GM19023 (cell line): ENCODE measurements at regions not wholly inside any gene's neighbourhood (a gene's known extent, or its start where the extent isn't known, plus 50 kb on each side); places are given as distances from the start of the nearest gene placed in this dataset.
"Not testable (repeated sequence)": the region's sequence is repeated elsewhere in the genome, so short reads cannot be mapped to it uniquely, and the experiment has no call there.

Experiments
- ATAC-seq: cut with Tn5 transposase; IDR thresholded peaks from one replicate; pipeline ENCODE4 v1.9.1; 2021; ENCODE audit warnings: mild to moderate bottlenecking, moderate library complexity; ENCODE audit not compliant: unreplicated experiment

GRCh38 chr5:174935854-174936474, 211.6 kb downstream of the MSX2 start:
- no peak for ATAC-seq

GRCh38 chr5:174931033-174931432, 206.7 kb downstream of the MSX2 start:
- not testable (repeated sequence) for ATAC-seq

GRCh38 chr5:174925586-174925985, 201.2 kb downstream of the MSX2 start:
- no peak for ATAC-seq

- no peak for ATAC-seq
Observed at GRCh38 chr5:174922955-174923354, 198.6 kb downstream of the MSX2 start.

GRCh38 chr5:174920906-174921550, 196.6 kb downstream of the MSX2 start:
- no peak for ATAC-seq

GRCh38 chr5:174919351-174919750, 195.0 kb downstream of the MSX2 start:
- no peak for ATAC-seq

GRCh38 chr5:174918655-174919054, 194.3 kb downstream of the MSX2 start:
- no peak for ATAC-seq

GRCh38 chr5:174917976-174918554, 193.7 kb downstream of the MSX2 start:
- no peak for ATAC-seq

GRCh38 chr5:174917435-174917834, 193.1 kb downstream of the MSX2 start:
- ATAC-seq: not testable (repeated sequence)

GRCh38 chr5:174916924-174917323, 192.5 kb downstream of the MSX2 start:
- ATAC-seq: not testable (repeated sequence)

- ATAC-seq: no peak
Observed at GRCh38 chr5:174916227-174916626, 191.8 kb downstream of the MSX2 start.

- no peak for ATAC-seq
Observed at GRCh38 chr5:174911118-174911517, 186.7 kb downstream of the MSX2 start.

GRCh38 chr5:174910245-174910737, 185.9 kb downstream of the MSX2 start:
- peak; percentile 81 for ATAC-seq

- no peak for ATAC-seq
Observed at GRCh38 chr5:174903172-174903732, 178.9 kb downstream of the MSX2 start.

GRCh38 chr5:174901336-174901735, 177.0 kb downstream of the MSX2 start:
- ATAC-seq: no peak

- ATAC-seq: no peak
Observed at GRCh38 chr5:174900240-174900865, 176.0 kb downstream of the MSX2 start.

GRCh38 chr5:174897281-174897950, 173.0 kb downstream of the MSX2 start:
- ATAC-seq: no peak

- no peak for ATAC-seq
Observed at GRCh38 chr5:174895360-174895759, 171.0 kb downstream of the MSX2 start.

GRCh38 chr5:174892742-174893141, 168.4 kb downstream of the MSX2 start:
- ATAC-seq: no peak

- ATAC-seq: not testable (repeated sequence)
Observed at GRCh38 chr5:174880412-174881200, 156.2 kb downstream of the MSX2 start.
